NCI-H748 treated with DMSO at 0.1 percent for 48 hours (cell line): ENCODE measurements at regions not wholly inside any gene's neighbourhood (a gene's known extent, or its start where the extent isn't known, plus 50 kb on each side); places are given as distances from the start of the nearest gene placed in this dataset.
"Not testable (repeated sequence)": the region's sequence is repeated elsewhere in the genome, so short reads cannot be mapped to it uniquely, and the experiment has no call there.

Experiments
- DNase-seq: peaks from one replicate; lab custom pipeline; 2025; lab: John Stamatoyannopoulos, UW

DNA sequence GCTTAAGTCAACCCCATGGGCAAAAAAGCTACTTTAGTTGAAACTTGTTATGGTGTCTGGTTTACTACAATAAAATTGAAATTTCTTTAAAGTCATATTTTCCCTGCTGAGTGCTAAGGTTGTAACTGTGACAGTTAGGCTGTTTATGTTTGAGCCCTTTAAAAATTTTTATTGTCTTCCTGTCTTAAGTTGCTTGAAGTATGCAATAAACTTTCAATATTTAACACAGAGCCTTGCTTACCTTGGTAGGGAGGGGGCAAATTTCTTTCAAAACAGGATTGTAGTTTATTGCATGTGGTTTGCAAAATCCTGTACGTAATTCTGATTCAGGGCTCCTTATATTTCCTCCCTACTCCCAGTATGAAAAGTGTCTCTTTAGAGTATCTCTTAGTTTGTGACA, 465.5 kb upstream of the ACTBL2 start:
- DNase-seq: no peak

- DNase-seq: no peak
These were observed 464.6 kb upstream of the ACTBL2 start for GRCh38 chr5:57947181-57947580.

GRCh38 chr5:57940879-57941278, 458.3 kb upstream of the ACTBL2 start:
- no peak for DNase-seq

- DNase-seq: no peak
These were observed 457.6 kb upstream of the ACTBL2 start for GRCh38 chr5:57940236-57940635.

GRCh38 chr5:57939771-57940170, 457.2 kb upstream of the ACTBL2 start:
- DNase-seq: no peak

DNA sequence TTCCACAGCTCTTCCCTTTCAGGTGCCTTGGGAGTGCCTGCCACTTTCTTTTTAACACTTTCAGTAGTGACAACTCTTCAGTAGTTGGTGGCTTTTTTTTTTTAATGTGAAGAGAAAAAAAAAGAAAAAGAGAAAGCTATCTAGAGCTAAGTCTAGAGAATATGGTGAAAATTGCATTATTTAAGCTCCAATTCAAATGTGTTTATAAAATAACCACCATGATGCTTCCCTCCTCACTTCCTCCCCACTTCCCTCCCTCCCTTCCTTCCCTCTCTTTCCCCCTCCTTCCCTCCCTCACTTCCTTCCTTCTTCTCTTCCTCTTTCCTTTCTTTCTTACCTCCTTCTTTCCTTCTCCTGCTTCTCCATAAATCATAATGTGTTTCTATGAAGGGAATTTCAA, 456.7 kb upstream of the ACTBL2 start:
- no peak for DNase-seq

- DNase-seq: no peak
These were observed 455.6 kb upstream of the ACTBL2 start for GRCh38 chr5:57938174-57938557.

GRCh38 chr5:57937501-57938173, 455.0 kb upstream of the ACTBL2 start:
- DNase-seq: no peak

- DNase-seq: no peak
These were observed 454.4 kb upstream of the ACTBL2 start for GRCh38 chr5:57937025-57937424.

DNA sequence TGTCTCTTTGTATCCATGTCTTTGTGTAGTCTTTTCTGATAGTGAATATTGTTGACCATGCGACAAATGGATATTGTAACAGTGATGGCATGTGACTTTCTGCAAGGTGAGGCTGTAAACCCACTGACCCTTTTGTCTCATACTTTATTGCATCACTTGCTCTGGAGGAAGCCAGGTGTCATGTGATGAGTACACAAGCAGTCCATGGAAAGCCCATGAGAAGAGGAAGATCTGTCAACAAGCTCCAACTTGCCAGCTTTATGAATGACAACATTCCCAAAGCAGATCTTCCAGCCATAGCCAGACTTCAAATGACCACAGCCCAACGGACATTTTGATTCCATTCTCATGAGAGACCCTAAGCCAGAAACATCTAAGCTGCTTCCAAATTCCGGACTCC, 450.1 kb upstream of the ACTBL2 start:
- no peak for DNase-seq

- no peak for DNase-seq
These were observed 449.2 kb upstream of the ACTBL2 start for GRCh38 chr5:57931807-57932206.

- no peak for DNase-seq
These were observed 448.7 kb upstream of the ACTBL2 start for GRCh38 chr5:57931352-57931751.

DNA sequence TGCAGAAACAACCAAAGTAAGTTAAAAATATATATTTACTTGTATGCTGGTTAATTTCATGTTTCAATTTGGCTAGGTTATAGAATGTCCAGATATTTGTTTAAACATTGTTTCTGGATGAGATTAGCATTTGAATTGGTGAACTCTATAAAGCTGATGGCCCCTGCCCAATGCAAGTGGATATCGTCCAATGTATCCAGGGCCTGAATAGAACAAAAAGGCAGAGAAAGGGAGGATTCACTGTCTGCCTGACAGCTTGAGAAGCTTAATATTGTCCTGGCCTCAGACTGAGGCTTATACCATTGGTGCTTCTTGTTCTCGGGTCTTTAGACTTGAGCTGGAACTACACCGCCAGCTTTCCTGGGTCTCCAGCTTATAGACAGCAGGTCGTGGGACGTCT, 446.7 kb upstream of the ACTBL2 start:
- no peak for DNase-seq

- DNase-seq: not testable (repeated sequence)
These were observed 440.5 kb upstream of the ACTBL2 start for GRCh38 chr5:57923094-57923493.

DNA sequence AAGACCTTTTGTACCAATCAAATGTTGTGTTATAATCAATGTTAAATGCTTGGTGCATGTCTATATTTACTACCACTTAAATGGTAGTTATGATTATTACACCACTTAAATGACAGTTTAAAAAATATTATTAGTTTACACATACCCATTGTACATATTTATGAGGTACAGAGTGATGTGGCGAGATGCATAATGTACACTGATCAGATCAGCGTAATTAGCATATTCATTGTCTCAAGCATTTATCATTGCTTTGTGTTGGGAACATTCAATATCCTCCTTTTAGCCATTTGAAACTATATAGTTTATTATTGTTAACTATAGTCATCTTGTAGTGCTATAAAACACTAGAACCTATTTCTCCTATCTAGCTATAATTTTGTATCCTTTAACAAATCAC, 434.4 kb upstream of the ACTBL2 start:
- no peak for DNase-seq

DNA sequence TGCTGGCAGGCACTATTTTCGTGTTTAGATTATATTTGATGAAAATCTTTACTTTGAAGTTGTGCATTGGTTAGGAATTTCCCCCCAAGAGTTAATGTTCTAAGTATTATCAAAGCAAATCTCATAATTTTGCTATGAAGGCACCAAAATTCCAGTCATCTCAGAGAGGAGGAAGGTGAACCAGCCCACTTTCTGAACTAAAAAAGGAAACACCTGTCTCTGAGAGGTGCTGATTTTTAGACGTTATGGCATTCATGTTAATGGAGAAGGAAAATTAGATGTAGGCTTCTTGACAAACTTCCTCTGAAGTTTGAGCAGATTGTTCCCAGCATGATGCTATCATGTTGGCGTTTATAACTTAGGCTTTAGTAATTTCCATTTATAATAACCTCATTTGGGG, 432.9 kb upstream of the ACTBL2 start:
- no peak for DNase-seq

DNA sequence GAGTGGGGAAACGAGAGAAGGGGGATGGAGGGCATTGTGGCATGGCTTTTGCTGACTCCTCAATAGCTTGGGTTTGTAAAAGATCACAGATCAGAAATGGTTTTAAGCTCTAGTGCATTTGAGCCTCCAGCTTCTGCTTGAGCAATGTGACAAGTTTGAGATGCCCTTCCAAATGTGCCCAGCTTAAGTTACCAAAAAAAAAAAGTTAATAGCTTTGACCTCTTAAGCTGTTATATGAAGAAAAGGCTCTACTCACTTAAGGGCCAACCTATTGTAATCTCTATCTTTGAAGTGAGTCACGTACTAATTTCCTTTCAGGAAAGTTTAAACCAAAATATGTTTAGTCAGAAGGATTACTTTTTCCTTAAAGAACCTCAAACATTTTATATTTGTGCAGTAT, 428.8 kb upstream of the ACTBL2 start:
- DNase-seq: no peak

GRCh38 chr5:57906671-57907070, 424.1 kb upstream of the ACTBL2 start:
- no peak for DNase-seq

DNA sequence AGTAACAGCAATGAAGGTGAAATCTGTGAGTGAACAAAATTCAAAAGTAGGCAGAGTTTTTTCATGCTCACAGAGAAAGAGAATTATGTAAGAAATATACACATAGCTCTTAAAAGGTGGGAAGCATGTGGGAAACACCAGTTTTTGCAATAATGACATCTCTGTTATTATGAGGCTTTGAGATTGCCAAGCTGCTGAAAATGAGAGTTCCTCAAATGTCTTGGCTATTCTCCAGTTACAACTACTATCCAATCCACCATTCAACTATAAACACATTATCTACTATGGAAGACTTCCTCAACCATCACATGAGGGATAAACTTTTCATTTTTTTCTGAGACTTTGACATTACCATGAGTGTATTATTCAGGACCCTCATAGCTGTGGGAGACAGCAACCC, 420.8 kb upstream of the ACTBL2 start:
- no peak for DNase-seq

DNA sequence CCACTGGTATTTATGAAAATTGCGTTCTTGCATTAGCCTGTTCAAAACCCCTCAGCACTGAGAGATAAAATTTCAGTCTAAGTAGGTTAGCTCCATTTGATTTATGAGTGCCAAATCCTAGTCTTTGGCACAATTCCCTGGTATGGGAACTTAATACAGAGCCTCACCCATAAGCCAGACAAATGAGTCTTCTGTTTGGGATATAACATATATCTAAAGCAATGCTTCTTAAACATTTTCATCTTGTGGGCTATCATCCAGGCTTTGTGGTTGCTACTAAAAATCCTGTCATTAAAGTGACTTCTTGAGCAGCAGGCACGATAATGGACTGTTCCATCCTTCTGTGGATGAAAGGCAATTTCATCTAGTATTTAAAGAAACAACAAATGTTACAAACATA, 419.5 kb upstream of the ACTBL2 start:
- no peak for DNase-seq

- DNase-seq: no peak
These were observed 417.9 kb upstream of the ACTBL2 start for GRCh38 chr5:57900381-57900944.

GRCh38 chr5:57896576-57896975, 414.0 kb upstream of the ACTBL2 start:
- DNase-seq: no peak

DNA sequence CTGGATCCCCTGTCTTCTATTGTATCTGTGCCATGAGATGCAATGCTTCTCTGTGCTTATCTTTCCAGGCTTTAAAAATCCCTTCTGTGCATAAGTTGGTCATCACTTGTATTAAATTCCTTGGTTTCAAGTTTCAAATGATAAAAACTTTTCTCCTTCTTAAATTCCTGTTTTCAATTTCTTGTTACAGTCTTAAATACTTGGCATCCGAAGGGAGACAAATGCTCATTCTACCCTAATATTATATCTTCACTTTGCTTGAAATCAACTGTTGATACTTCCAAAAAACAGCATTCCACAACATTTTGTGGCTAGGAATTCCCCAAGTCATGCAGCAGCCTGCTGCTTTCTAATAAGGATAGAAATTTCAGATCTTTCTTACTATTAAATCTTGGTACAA, 413.2 kb upstream of the ACTBL2 start:
- no peak for DNase-seq

GRCh38 chr5:57893926-57894325, 411.3 kb upstream of the ACTBL2 start:
- DNase-seq: no peak
